HG03175 (cell line): ENCODE measurements at regions not wholly inside any gene's neighbourhood (a gene's known extent, or its start where the extent isn't known, plus 50 kb on each side); places are given as distances from the start of the nearest gene placed in this dataset.

ENCODE experiments used
- ATAC-seq: cut with Tn5 transposase; IDR thresholded peaks from one replicate; pipeline ENCODE4 v1.9.1; 2021; ENCODE audit warnings: mild to moderate bottlenecking, moderate library complexity; ENCODE audit not compliant: unreplicated experiment

- ATAC-seq: no peak
Measured at GRCh38 chr20:41952166-41952565, 334.0 kb upstream of the CHD6 start.

GRCh38 chr20:41951615-41952014 lies 333.4 kb upstream of the CHD6 start:
- ATAC-seq: no peak

GRCh38 chr20:41939659-41940058 lies 321.5 kb upstream of the CHD6 start:
- no peak for ATAC-seq

GRCh38 chr20:41938353-41938752 lies 320.2 kb upstream of the CHD6 start:
- ATAC-seq: no peak

GRCh38 chr20:41935259-41935791 lies 317.1 kb upstream of the CHD6 start:
- ATAC-seq: no peak

GRCh38 chr20:41932431-41932830 lies 314.3 kb upstream of the CHD6 start:
- ATAC-seq: no peak

- no peak for ATAC-seq
Measured at GRCh38 chr20:41927655-41928054, 309.5 kb upstream of the CHD6 start.

GRCh38 chr20:41927189-41927588 lies 309.0 kb upstream of the CHD6 start:
- no peak for ATAC-seq

- no peak for ATAC-seq
Measured at GRCh38 chr20:41925476-41925875, 307.3 kb upstream of the CHD6 start.

GRCh38 chr20:41923624-41924023 lies 305.4 kb upstream of the CHD6 start:
- ATAC-seq: no peak

GRCh38 chr20:41913146-41913545 lies 295.0 kb upstream of the CHD6 start:
- no peak for ATAC-seq

- no peak for ATAC-seq
Measured at GRCh38 chr20:41910558-41910957, 292.4 kb upstream of the CHD6 start.

- ATAC-seq: no peak
Measured at GRCh38 chr20:41905199-41905598, 287.0 kb upstream of the CHD6 start.

- no peak for ATAC-seq
Measured at GRCh38 chr20:41903586-41903985, 285.4 kb upstream of the CHD6 start.

- ATAC-seq: no peak
Measured at GRCh38 chr20:41902346-41902745, 284.2 kb upstream of the CHD6 start.

- ATAC-seq: no peak
Measured at GRCh38 chr20:41900201-41900691, 282.1 kb upstream of the CHD6 start.

GRCh38 chr20:41897708-41898107 lies 279.5 kb upstream of the CHD6 start:
- ATAC-seq: no peak

GRCh38 chr20:41895241-41896032 lies 277.3 kb upstream of the CHD6 start:
- no peak for ATAC-seq

GRCh38 chr20:41894255-41894963 lies 276.2 kb upstream of the CHD6 start:
- ATAC-seq: no peak

GRCh38 chr20:41892031-41892430 lies 273.9 kb upstream of the CHD6 start:
- no peak for ATAC-seq

- no peak for ATAC-seq
Measured at GRCh38 chr20:41889844-41890224, 271.7 kb upstream of the CHD6 start.
